GM23248 (cell line): ENCODE measurements at regions not wholly inside any gene's neighbourhood (a gene's known extent, or its start where the extent isn't known, plus 50 kb on each side); places are given as distances from the start of the nearest gene placed in this dataset.

Experiments used
- EZH2 ChIP-seq: fragments of 200-600 bp; sonication (generic); IDR thresholded peaks from 2 replicates; pipeline ENCODE4 v1.6.1; 2018; ENCODE audit warnings: antibody characterized with exemption, mild to moderate bottlenecking; ENCODE audit not compliant: insufficient read depth, poor library complexity, severe bottlenecking
- EZH2phosphoT487 ChIP-seq: fragments of 200-600 bp; sonication (generic); IDR thresholded peaks from 2 replicates; pipeline ENCODE4 v1.6.1; 2018; ENCODE audit warnings: antibody characterized with exemption, moderate library complexity, mild to moderate bottlenecking, low read depth; ENCODE audit not compliant: insufficient read depth

DNA sequence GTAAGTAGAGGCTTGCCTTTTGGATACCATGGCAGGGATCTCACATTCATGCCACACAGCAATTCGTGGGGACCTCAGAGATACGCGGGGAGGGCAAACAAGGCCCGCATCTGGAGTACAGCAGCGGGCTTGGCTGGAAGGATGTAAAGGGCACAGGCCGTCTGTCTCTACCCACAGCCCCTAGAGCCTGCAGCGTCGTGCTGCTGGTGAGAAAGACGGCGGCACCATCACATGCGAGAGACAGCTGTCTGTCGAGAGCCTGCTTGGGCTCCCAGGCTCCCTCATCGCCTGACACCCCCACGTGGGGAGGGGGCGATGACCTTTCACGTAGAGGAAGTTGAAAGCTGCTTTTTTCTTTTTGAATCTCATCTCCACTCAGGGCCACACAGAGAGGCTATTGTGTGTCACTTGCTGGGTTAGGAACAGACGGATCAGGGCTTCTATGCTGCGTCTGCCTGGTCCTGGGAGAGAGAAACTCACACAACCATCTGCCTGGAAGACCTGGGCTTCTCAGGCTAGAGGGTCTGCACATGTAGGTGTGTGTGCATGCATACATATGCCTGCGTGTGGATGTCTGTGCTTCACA lies 134.6 kb upstream of the PPP1R26 start:
- TF ChIP-seq EZH2, result no peak
- no peak for TF ChIP-seq EZH2phosphoT487
